ENCODE measurements at regions not wholly inside any gene's neighbourhood (a gene's known extent, or its start where the extent isn't known, plus 50 kb on each side); places are given as distances from the start of the nearest gene placed in this dataset.

DNA sequence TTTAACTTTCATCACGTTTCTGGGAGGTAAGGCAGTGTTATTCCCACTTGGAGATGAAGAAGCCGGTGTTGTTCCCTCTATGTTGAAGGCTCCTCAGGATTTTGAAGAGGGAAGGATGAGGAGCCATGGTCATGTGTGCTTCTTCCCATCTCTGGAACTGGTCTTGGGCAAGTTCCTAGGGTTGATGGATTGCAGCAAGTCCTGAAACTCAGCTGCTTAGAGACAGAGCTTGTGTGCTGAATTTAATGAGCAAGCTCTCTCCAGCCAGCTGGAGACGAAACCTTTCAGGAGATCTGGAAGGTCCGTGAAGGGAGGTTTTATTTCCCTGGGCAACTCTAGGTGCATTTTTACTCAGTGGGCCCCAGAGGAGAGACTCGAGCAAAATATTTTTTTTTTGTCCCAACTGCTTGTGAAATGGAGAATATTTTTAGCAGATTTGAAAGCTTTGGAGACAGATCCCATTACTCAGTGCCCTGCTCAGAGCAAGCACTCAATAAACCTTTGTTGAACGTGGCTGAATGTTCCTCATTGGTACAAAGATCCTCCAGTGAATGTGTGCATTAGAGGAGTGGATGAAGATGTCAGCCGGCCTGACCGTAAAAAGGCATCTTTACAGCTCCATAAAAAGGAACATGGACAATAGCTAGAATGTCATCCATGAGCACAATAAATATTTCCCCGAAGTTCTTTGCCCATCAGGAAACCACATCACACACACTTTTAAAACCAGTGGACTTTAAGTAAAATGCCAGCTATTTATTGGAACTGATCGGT lies 55.6 kb upstream of the RGMA start:
- WGBS, 2 donors, result 76 to 78% methylated on average over 10 of the region's 10 CpGs
- peak in 1 of 8 donors; percentile 7 for ATAC-seq
- no peaks in the 10 kb centered on the region for H3K9me3 ChIP-seq
- no peak for DNase-seq
- H3K27ac ChIP-seq, result no peak overlapping the region
- no peaks in the 10 kb centered on the region for H3K27me3 ChIP-seq
- peaks cover 0 to 4% (median 0%) of the 10 kb centered on the region in 9 donors for H3K4me1 ChIP-seq
- H3K4me3 ChIP-seq, result no peak overlapping the region
- H3K36me3 ChIP-seq, result no peaks in the 10 kb centered on the region
- intact Hi-C loops (cut with DNase I), result loop anchor here in 2 of 10 donors (10.0 kb wide), 2 partner anchors 60 kb away; partner anchors contain the start of gene RGMA (in 1 of the 2)
- TF ChIP-seq, protein P1, sequence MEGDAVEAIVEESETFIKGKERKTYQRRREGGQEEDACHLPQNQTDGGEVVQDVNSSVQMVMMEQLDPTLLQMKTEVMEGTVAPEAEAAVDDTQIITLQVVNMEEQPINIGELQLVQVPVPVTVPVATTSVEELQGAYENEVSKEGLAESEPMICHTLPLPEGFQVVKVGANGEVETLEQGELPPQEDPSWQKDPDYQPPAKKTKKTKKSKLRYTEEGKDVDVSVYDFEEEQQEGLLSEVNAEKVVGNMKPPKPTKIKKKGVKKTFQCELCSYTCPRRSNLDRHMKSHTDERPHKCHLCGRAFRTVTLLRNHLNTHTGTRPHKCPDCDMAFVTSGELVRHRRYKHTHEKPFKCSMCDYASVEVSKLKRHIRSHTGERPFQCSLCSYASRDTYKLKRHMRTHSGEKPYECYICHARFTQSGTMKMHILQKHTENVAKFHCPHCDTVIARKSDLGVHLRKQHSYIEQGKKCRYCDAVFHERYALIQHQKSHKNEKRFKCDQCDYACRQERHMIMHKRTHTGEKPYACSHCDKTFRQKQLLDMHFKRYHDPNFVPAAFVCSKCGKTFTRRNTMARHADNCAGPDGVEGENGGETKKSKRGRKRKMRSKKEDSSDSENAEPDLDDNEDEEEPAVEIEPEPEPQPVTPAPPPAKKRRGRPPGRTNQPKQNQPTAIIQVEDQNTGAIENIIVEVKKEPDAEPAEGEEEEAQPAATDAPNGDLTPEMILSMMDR (IDR thresholded peaks at IDR 0.05), result no peak

DNA sequence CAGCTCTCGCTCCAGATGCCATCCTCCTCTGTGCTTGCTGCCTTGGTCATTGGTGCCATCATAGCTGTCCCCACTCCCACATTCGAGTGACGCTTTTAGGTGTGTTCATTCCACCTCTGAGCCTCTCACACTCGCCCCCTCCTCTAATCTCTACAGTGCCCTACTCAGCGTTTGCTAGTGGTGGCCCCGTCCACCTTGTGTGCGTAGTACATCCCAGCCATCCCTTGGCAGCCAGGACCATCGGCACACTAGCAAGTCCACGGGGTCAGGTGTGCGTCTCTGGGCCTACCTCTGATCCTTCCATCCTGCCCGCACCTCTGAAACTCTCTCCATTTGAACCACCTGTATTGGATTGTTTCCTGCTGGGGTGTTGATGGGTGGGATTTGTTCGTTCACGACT lies 54.2 kb upstream of the RGMA start:
- Histone ChIP-seq H3K27ac (no peak overlapping the region), H3K9me3 (no peaks in the 10 kb centered on the region), H3K4me3 (no peak overlapping the region), H3K4me1 (peaks cover 0 to 4% (median 0%) of the 10 kb centered on the region in 9 donors), H3K27me3 (no peaks in the 10 kb centered on the region), H3K36me3 (no peaks in the 10 kb centered on the region)
- 90 to 94% methylated on average over 13 of the region's 13 CpGs for WGBS, 2 donors
- ATAC-seq (no peak), DNase-seq (no peak)
- TF ChIP-seq, protein P1 (IDR thresholded peaks at IDR 0.05), result no peak
- intact Hi-C loops (cut with DNase I), result loop anchor here in 2 of 10 donors (10.0 kb wide), 2 partner anchors 58 to 62 kb away; partner anchors contain the start of gene RGMA (in 1 of the 2)

DNA sequence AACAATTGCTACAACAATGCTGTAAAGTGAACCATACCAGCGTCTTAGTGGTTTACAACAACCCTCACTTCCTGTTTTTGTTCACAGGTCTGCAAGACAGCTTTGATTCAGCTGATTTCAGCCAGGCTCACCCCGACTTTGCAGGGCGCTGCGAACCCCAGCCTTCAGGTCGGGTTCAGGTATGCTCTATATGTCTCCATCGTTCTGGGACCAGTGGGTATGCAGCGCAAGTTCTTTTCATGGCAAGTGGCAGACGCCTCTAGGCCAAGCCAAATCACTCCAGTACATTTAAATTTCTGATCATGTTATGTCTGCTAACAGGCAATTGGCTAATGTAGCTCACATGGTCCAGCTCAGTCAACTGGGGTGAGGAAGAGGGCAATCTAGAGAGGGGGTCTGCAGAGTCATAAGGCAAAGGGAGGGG lies 52.4 kb upstream of the RGMA start:
- ATAC-seq (peak in 1 of 8 donors; percentile 29), DNase-seq (no peak)
- Histone ChIP-seq H3K27me3 (no peaks in the 10 kb centered on the region), H3K36me3 (no peaks in the 10 kb centered on the region), H3K27ac (peak overlapping the region in 1 of 10 donors; percentile 29), H3K4me1 (peaks cover 0 to 3% (median 0%) of the 10 kb centered on the region in 9 donors), H3K4me3 (no peak overlapping the region), H3K9me3 (no peaks in the 10 kb centered on the region)
- intact Hi-C loops (cut with DNase I), result loop anchor here in 2 of 10 donors (10.0 kb wide), 2 partner anchors 57 to 63 kb away; partner anchors contain the start of gene RGMA (in 1 of the 2)
- TF ChIP-seq, protein P1 (IDR thresholded peaks at IDR 0.05), result no peak
- 73 to 78% methylated on average over 8 of the region's 8 CpGs for WGBS, 2 donors

DNA sequence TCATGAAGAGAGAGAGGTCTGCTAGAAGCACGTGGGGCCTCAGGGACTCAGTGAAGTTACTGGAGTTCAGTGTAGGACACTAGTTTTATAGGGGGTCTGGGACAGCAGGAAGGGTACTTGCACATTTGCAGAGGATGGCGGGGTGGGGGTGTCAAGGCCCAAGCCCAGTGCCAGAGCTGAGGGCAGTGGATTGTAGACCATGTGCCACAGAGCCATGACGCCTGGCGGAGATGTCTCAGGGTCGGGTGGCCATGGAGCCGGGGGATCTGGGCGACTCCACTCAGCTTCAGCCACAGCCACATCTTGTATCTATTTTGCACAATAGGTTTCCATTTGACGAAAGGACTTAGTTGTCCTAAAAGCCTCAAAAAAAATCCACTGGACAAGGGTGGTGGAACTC lies 50.4 kb upstream of the RGMA start:
- Histone ChIP-seq H3K4me3 (no peak overlapping the region), H3K4me1 (peaks cover 0 to 3% (median 0%) of the 10 kb centered on the region in 9 donors), H3K27me3 (no peaks in the 10 kb centered on the region), H3K9me3 (no peaks in the 10 kb centered on the region), H3K36me3 (no peaks in the 10 kb centered on the region), H3K27ac (no peak overlapping the region)
- TF ChIP-seq, protein P1 (IDR thresholded peaks at IDR 0.05), result no peak
- intact Hi-C loops (cut with DNase I), result no loop called here
- WGBS, 2 donors, result 93 to 94% methylated on average over 8 of the region's 8 CpGs
- ATAC-seq (no peak), DNase-seq (no peak)

Data from heart right ventricle (tissue), 16 donors.